G401 (cell line): ENCODE measurements at regions not wholly inside any gene's neighbourhood (a gene's known extent, or its start where the extent isn't known, plus 50 kb on each side); places are given as distances from the start of the nearest gene placed in this dataset.

ENCODE experiments used
- DNase-seq: peaks from one replicate; pipeline ENCODE4 v3.0.0-alpha.2; 2015; ENCODE audit warnings: low spot score
- in situ Hi-C: cut with HindIII; loops from 2 replicates; pipeline ENCODE4 v1.10.0; 2016; ENCODE audit warnings: low sequenced_read_pairs, mixed read lengths

DNA sequence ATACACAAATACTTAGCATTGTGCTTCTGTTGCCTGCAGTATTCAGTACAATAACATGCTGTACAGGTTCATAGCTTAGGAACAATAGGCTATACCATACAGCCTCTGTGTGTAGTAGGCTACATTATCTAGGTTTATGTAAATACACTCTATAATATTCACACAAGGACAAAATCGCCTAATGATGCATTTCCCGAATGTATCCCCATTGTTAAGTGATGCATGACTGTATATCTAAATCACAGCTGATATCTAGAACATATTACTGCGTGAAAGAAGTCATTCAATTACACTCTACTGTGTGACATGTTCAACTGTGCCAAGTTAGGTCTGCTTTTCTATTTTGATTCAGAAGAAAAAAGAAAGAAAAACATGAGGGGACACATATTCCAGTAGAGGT is 633.5 kb downstream of the RFPL4B start:
- in situ Hi-C loops: no loop called here
- DNase-seq: no peak

DNA sequence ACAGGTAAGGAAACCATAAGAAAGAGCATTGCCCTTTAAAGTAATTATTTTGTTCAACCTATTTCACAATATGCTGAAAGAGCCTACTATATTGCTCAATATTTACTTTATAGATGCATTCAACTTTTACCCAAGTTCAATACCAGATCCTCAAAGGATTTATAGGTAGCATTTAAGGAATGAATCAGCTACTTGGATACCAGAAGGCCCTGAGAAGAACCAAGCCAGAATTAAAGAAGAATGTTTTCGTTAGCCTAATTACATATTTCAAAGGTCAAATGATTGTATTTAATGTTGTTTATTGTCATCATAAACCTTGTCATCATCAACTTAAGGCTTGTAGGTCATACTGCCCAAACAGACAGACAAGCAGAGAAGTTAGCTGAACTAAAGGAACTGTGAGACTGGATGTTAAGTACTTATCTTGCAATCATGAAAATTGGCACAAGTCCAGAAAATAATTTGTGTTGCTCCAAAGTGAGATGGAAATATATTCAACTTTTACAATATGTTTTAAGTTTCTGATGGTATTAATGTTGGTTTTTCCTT is 636.7 kb downstream of the RFPL4B start:
- in situ Hi-C loops: no loop called here
- no peak for DNase-seq

DNA sequence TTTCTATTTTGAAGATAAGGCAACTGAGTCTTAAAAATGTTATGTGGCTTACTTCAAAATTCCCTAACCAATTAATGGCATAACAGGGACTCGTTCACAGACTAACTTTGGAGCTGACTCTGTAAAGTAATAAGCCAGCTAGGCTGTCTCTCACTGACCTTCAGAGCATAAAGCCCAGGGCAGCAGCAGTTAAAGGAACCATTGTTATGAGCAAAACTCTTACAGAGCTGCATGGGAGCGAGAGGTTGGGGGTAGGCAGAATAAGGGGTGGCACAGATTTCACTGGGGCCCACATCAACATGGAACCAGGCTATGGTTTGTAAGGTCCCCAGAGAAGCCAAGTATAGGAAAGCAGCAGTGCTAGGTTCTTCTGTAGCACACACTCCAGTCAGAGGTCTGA is 637.8 kb downstream of the RFPL4B start:
- no peak for DNase-seq
- in situ Hi-C loops: no loop called here

DNA sequence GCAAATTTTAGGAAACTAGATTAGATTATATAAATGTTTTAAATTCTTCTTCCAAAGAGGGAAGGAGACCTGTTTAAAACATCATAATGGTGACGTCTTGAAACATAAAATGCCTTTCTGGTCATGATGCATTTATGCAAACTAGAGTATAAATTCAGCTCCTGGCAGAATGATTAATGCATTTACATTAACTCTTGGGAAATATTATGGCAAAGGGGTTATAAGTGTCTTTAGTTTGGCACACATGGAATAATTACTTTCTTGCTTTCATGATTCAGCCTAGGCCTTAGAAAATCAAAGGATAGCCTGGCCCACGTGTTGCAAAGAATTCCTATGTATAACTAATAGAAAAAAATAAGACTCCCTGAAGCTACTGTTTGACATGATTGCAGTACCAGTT is 639.2 kb downstream of the RFPL4B start:
- in situ Hi-C loops: no loop called here
- no peak for DNase-seq

DNA sequence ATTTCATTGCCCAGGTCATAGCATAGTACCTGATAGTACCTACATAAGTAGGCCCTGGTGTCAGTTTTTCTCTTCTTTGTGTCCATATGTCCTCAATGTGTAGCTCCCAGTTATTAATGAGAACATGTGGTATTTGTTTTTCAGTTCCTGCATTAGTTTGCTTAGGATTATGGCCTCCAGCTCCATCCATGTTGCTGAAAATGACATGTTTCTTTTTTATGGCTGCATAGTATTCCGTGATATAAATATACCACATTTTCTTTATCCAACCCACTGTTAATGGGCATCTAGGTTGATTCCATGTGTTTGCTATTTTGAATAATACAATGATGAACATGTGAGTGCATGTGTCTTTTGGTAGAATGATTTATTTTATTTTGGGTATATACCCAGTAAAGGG is 641.6 kb downstream of the RFPL4B start:
- DNase-seq: no peak
- in situ Hi-C loops: no loop called here

DNA sequence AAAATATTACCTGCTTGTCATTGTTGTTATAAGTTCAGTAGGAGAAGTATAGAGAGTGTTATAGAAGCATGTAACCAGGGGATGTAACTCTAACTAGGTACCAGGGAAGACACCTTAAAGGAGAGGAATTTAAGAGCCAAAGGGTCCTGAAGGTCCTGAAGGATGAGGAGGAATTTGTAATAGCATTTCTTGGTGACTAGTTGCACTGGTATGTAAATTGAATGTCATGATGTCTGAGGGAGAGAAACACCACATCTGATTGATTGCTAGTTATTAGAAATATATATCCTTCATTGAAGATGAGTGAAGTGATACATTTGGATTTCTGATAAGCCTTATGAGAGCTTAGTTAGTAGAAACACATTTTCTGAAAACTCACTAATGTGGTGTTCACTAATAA is 643.8 kb downstream of the RFPL4B start:
- in situ Hi-C loops: no loop called here
- DNase-seq: no peak

DNA sequence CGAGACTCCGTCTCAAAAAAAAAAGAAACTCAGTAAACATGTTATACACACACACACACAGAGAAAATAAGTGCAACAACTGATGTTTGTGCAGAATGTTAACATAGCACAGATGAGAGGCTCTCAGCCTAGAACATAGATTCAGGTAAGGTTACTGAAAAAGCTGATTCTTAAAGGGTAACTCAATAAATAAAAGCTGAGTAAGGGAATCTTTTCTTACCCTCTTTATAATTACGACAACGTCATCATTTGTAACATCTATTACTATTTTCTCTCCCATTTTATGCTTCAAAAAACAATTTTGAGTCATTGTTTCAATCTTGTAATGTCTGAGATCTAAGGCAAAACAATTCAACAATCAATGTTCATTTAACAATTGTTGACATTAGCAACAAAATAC is 644.8 kb downstream of the RFPL4B start:
- in situ Hi-C loops: no loop called here
- DNase-seq: no peak

DNA sequence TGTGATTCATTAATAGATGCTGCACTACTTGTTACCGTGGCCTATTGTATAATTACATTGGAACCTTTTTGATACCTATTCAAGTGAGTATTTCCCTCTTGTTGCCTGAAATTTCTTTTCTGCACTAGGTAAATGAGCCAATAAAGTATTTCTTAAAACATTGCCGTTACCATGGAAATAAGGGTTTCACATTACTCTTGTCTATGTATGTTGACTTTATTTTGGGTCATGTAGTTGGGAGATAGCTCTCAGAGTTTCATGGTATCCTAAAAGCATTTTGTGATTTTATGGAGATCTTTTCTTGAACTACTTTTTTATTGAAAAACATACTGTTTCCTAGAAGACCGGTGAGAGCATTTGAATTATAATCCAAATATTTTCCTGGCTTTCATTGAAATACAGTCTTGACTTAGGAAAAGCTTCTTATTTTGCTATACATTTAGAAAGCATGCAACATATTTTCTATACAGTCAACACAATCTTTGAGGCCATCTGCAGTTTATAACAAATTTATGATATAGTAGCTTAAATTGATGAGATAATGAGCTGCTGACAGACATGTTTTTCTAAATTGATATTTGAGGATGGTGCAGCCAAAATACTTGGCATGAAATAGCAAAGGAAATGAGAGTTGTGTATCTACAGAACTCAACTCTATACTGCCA is 650.4 kb downstream of the RFPL4B start:
- DNase-seq: no peak
- in situ Hi-C loops: no loop called here

DNA sequence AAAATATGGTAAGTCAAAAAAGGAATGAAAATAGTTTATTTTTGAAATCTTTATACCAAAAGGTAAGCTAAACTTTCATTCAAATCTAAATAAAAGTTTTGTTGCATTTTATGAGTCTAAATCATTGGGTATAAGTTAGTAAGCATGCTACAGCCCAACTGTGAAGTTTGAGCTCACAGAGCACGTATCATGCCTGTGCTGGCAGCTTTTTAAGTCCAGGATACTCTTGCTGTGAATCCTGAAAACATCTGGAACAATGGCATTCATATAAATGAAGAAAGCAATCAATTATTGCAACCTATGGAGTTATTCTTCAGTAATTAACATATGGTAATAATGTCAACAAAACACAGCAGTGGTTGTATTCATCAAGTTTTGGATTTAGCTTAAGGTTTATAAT is 656.9 kb downstream of the RFPL4B start:
- in situ Hi-C loops: no loop called here
- no peak for DNase-seq

DNA sequence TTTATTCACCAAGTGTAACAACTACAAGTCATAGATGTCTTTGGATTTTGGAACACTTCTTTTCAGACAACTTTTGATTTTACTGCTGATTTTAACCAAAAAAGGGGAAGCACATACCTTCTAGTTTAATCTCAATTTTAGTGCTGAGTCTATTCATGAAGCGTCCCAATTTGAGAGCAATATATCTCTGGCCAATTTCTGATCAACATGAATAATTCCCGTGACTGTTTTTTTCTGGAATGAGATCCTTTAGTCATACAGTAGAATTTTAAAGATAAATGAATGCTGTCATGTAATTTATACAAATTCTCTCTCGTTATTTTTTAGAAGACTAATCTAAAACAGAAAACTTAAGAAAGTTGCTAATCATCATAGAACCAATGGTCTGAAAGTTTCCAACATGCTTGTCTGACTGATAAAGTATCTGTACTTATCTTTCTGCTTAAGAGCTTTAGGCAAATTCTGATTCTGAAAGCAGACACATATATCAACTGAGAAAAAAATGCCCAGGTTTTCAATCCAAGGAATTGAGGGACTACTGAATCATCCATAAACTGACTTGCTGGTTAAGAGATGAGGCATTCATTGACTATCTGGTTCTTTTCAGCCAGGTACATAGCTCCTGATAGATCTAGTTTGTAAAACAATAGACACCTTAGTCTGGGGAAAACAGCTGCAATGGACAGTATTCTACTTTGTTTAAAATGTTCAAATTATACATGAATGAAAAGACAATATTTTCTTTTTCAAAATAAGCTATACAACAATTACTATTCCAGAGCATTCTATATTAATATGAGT is 657.5 kb downstream of the RFPL4B start:
- in situ Hi-C loops: no loop called here
- DNase-seq: no peak

DNA sequence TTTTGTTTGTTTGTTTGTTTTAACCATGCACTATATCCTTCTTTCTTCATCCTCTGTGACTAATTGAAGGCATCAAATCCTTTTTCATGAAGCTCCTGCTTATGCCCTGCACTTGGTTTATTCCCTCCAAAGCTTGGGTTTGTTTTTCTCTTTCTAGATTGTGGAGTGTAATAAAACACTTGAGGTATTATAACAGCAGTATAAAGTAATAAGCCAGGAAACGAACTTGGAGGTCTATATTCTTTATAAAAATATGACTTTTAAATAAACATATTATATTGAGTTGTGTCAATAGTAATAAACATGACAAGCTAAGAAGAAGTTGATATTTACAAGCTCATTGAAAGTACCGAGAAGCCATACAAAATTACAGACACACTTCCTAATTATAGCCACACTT is 659.4 kb downstream of the RFPL4B start:
- in situ Hi-C loops: no loop called here
- no peak for DNase-seq

DNA sequence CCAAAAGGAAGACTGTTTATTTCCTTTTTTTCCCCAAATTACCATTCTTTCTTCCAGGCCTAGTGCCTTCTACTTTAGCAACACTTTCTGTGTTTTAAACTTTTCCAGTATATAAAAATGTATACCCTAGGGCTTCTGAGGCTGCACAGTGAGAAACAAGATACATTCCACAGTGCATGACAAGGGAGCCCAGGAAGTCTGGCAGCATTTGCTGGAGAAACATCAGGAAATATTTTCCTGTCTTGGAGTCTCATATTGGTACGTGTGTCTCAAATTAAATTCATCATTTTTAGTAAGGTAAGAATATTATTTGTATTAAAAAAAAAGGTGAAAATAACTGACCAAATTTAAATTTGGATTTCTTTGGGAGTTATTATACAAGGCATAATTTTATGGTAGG is 662.6 kb downstream of the RFPL4B start:
- in situ Hi-C loops: no loop called here
- no peak for DNase-seq

DNA sequence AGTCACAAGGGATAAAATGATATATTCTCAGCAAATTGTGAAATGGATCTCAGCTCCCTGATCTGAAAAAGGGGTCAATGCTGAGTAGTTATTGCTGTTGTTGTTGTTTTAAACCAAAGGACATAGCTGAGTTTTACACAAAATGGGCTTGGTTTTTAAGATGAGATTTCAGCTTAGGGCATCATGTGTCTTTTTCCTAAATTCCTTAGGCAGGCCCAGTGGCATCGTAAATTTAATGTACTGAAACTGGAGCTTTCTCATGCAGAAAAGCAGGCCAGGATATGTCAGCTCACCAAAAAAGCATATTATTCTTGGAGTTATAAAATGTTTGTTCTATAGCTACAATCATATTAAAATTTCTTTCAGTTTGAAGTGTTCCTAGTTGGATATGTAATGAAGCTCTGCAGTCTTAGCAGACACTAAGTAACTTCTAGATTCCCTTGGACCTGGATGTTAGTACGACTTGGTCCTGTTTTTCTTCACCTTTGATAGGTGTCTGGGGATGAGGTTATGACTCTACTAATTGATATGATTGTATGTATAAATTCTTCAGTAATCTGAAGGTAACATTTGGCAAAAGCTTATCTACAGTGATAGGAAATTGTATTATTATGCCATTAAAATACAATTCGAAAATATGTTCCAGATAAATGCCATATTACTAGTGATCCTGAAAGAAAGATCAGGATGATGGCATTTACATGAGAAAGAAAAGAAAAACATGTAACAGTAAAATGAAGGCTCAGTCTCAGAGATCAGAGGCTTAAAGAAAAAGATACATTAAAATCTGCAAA is 663.3 kb downstream of the RFPL4B start:
- in situ Hi-C loops: no loop called here
- DNase-seq: no peak

DNA sequence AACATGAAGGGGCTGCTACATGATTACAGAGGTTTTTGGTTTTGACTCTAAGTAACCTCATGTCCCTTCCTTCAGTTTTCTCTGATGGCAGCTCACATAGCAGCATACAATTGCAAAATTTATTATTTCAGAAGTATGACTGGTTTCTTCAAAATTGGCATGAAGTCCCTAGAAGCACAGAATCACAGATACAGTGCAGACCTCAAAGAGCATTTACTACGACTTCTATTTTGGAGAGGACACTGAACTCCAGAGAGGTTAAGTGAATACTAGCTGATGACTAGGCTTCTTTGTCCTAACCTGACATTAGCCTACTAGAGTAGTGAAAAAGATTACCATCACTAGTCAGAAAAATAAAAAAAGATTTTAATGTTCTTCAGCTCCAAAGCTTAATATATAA is 664.3 kb downstream of the RFPL4B start:
- DNase-seq: no peak
- in situ Hi-C loops: no loop called here

DNA sequence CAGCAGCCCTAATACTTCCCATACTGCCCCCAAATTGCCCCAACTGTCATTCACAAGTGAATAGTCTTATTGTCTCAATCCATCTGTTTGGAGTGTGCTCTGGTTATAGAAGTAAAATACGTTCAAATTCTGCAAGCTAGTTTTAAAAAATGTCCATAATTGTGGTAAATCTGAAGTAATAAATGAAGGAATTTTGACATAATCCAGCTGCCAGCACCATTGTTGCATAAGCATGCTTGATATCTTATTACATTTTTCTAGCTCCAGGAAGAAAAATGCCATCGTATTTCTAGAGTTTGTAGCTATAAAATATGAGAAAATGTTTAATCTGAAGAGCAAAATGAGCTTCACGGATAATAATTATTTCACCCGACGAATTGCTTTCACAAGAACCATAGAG is 664.7 kb downstream of the RFPL4B start:
- in situ Hi-C loops: no loop called here
- DNase-seq: no peak

DNA sequence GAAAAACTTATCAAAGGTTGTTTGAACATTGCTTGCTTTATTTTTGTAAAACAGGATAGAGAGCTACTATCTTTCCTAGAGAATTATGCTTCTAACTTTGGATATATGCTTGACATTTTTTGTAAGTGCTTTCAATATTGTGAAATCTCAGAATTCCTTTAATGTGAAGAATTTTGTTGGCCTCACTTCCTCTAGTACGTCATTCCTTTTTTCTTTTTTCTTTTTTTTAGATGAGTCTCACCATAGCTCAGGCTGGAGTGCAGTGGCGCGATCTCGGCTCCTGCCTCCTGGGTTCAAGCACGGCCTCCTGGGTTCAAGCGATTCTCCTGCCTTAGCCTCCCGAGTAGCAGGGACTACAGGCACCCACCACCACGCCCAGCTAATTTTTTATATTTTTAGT is 668.1 kb downstream of the RFPL4B start:
- DNase-seq: no peak
- in situ Hi-C loops: no loop called here

DNA sequence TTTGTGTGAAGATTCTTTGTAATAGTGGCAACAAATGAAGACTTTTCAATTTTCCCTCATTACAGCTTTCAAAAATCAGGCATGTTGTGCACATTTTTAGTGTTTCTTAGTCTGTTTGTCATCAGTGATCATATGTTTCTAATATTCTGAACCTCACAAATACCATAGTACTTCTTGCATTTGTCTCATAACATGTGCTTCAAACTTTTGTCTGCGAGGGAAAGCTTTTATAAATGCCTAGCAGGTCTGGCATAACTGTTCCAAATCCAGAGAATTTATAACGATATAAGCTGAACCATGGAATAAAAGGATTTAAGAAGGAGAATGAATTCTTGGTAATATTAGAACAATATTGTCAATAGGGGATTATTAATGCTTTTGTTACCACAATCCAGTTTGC is 670.2 kb downstream of the RFPL4B start:
- in situ Hi-C loops: no loop called here

DNA sequence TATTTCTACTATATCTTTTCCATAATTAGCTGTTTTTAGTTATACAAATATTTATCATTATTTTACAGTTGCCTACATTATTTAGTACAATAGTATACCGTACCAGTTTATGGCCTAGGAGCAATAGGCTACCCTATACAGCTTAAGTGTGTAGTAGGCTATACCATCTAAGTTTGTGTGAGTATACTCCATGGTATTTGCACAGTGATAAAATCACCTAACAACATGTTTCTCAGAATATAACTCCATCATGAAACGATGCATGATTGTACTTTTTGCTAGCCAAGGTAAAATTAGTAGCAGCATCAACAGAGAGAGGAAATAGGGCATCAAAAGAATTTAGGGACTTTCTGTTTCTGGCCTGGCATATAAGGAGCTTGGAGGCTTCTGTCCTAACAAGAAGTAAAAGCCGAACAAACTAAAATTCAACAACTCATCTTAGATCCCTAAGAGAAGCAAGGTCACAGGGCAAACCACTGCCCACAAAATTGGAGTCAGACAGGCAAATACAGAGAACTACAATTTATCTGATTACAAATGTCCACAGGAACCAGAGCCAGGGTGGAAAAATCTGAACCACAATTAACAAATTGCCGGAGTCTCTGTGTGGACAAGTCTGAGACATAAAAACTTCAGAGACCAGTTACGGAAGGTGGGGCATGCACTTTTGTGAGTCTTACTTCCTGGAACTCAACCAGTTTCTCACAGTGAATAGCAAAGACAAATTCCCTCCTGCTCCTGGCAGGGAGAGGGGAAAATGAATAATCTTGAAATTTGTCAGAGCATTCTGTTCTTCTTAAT is 671.4 kb downstream of the RFPL4B start:
- DNase-seq: no peak

More for the DNA sequence above, 670.2 kb downstream of the RFPL4B start:
- DNase-seq: no peak

DNA sequence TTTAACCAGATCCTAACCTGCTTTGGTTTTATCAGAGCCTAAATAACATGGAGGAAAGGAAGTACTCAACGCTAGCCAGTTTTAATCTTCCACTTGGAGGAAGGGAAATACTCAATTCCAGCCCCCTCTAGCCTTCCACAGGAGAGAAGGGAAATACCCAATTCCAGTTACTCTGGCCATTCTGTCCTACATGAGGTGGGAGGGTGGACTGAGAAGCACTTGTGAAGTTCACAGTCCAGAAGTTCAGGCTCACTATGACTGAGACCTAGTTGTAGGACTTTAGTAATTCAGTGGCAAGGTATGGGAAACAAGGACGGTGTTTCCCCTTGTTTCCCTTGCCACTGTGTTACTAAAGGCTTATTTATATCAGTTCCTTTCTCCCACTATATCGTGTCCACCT is 672.0 kb downstream of the RFPL4B start:
- in situ Hi-C loops: no loop called here
- no peak for DNase-seq

More for the DNA sequence above, 671.4 kb downstream of the RFPL4B start:
- in situ Hi-C loops: no loop called here
